ENCODE measurements at regions not wholly inside any gene's neighbourhood (a gene's known extent, or its start where the extent isn't known, plus 50 kb on each side); places are given as distances from the start of the nearest gene placed in this dataset.

DNA sequence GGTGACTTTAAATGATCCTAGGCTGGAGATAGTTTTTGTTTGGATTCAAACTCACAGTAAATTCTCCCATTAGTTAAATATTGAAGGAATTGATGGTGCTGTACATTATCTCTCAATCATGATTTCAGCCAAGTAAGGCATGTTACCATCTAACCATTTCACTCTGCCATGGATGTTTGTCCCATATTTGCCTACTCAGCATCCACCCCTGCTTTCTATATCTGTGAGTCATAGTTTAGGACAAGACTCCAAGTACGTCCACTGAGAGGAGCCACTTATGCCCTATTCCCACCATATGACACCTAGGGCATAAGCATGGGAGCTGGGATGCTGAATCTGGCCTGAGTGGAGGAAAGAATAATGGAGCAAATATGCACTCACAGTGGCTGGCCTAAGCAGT, 155.2 kb downstream of the RPL10L start:
- TF ChIP-seq CTCF (conservative IDR thresholded peaks at IDR 0.05; ENCODE audit: low read depth, low read length) (no peak), EZH2 (IDR thresholded peaks at IDR 0.05; ENCODE audit: borderline replicate concordance, low read depth, low read length, poor library complexity, severe bottlenecking) (no peak)

All from A673 (cell line).